Erythroblast (primary cell): ENCODE measurements at regions not wholly inside any gene's neighbourhood (a gene's known extent, or its start where the extent isn't known, plus 50 kb on each side); places are given as distances from the start of the nearest gene placed in this dataset.

Experiments used
- GATA1 ChIP-seq: IDR thresholded peaks from 2 replicates; pipeline ENCODE4 v1.6.1; 2011; ENCODE audit warnings: low read depth, mild to moderate bottlenecking, control low read depth, low read length, moderate library complexity
- POLR2A ChIP-seq: IDR thresholded peaks from 2 replicates; pipeline ENCODE4 v1.6.1; 2011; ENCODE audit warnings: mild to moderate bottlenecking, low read length

DNA sequence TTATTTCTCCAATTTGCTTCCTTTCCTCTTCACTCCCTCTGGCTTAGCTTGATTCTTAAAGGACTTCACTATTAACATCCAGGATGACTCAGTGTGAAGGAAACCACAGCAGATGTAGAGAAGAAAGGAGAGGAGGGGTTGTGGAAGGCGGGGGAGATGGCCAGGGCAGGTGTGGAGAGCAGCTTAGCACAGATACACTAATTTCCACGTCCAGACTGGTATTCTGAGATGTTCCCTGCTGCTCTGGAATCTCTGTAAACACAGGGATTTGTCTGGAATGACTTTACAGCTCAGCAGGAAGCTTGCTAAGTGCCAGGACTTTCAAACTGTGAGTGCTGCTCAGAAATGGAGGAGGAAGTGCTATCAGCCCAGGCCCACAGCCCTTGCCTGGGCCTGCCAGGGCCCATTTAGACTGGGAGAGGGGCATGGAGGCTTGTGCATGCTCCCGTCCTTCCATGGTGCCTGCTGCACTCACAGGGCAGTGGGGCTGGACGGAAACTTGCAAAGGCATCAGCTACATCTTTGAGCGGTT lies 202.5 kb upstream of the DDHD1 start:
- TF ChIP-seq POLR2A (no peak), GATA1 (no peak)
